Bronchial epithelial cell (primary cell): ENCODE measurements at regions not wholly inside any gene's neighbourhood (a gene's known extent, or its start where the extent isn't known, plus 50 kb on each side); places are given as distances from the start of the nearest gene placed in this dataset.
"Not testable (repeated sequence)": the region's sequence is repeated elsewhere in the genome, so short reads cannot be mapped to it uniquely, and the experiment has no call there.

Source experiments
- DNase-seq: peaks from one replicate; pipeline ENCODE4 v3.0.0-alpha.2; 2010; ENCODE audit warnings: low read depth
- FAIRE-seq: peaks from 2 replicates; lab custom pipeline; 2011; peaks lifted over from hg19 to GRCh38; lab: Jason Lieb, UNC
- H3K27me3 ChIP-seq: 2 replicates; pipeline ENCODE4 v1.5.1; 2011; ENCODE audit warnings: low read length; ENCODE audit not compliant: control insufficient read depth, insufficient read depth
- H3K36me3 ChIP-seq: 2 replicates; pipeline ENCODE4 v1.5.1; 2011; ENCODE audit warnings: low read length; ENCODE audit not compliant: control insufficient read depth, insufficient read depth
- H3K4me3 ChIP-seq: 2 replicates; pipeline ENCODE4 v1.5.1; 2011; ENCODE audit warnings: mild to moderate bottlenecking, low read depth, low read length, control low read depth
- CTCF ChIP-seq: IDR thresholded peaks from 2 replicates; pipeline ENCODE4 v1.5.1; 2011; ENCODE audit warnings: mild to moderate bottlenecking, moderate library complexity, low read length, control low read depth, inconsistent platforms; ENCODE audit not compliant: insufficient read depth, severe bottlenecking

- no peak for TF ChIP-seq CTCF
- no peak for DNase-seq
- no peak for FAIRE-seq
- Histone ChIP-seq H3K27me3 (no peaks in the 10 kb centered on the region), H3K36me3 (no peaks in the 10 kb centered on the region), H3K4me3 (no peak overlapping the region)
Measured at GRCh38 chr2:176914371-176914770, 298.2 kb upstream of the HNRNPA3 start.

GRCh38 chr2:176922545-176922944 is 290.0 kb upstream of the HNRNPA3 start:
- not testable (repeated sequence) for DNase-seq, H3K4me3 ChIP-seq, H3K36me3 ChIP-seq, FAIRE-seq, H3K27me3 ChIP-seq

GRCh38 chr2:176923205-176923604 is 289.4 kb upstream of the HNRNPA3 start:
- Histone ChIP-seq H3K27me3 (no peaks in the 10 kb centered on the region), H3K36me3 (no peaks in the 10 kb centered on the region), H3K4me3 (no peak overlapping the region)
- no peak for TF ChIP-seq CTCF
- DNase-seq (no peak), FAIRE-seq (no peak)

GRCh38 chr2:176924909-176925534 is 287.6 kb upstream of the HNRNPA3 start:
- Histone ChIP-seq H3K36me3 (no peaks in the 10 kb centered on the region), H3K4me3 (no peak overlapping the region), H3K27me3 (no peaks in the 10 kb centered on the region)
- no peak for TF ChIP-seq CTCF
- FAIRE-seq (no peak), DNase-seq (no peak)

GRCh38 chr2:176926453-176926852 is 286.1 kb upstream of the HNRNPA3 start:
- H3K27me3 ChIP-seq, result no peaks in the 10 kb centered on the region
- DNase-seq (no peak), FAIRE-seq (no peak)
- H3K4me3 ChIP-seq, result no peak overlapping the region
- TF ChIP-seq CTCF, result no peak
- no peaks in the 10 kb centered on the region for H3K36me3 ChIP-seq

- DNase-seq, H3K27me3 ChIP-seq, H3K36me3 ChIP-seq, FAIRE-seq, H3K4me3 ChIP-seq: not testable (repeated sequence)
Measured at GRCh38 chr2:176929387-176929786, 283.2 kb upstream of the HNRNPA3 start.
